ENCODE measurements at regions not wholly inside any gene's neighbourhood (a gene's known extent, or its start where the extent isn't known, plus 50 kb on each side); places are given as distances from the start of the nearest gene placed in this dataset.

- TF ChIP-seq CTCF (IDR thresholded peaks at IDR 0.05) (no peak), POLR2A (IDR thresholded peaks at IDR 0.05) (no peak)
Measured at GRCh38 chr15:36511594-36511993, 67.8 kb upstream of the CDIN1 start.
